WTC11 (cell line): ENCODE measurements at regions not wholly inside any gene's neighbourhood (a gene's known extent, or its start where the extent isn't known, plus 50 kb on each side); places are given as distances from the start of the nearest gene placed in this dataset.

Experiments used
- ATAC-seq: fragments of 200-7000 bp; cut with Tn5 transposase; 2 replicates; pipeline ENCODE4 v1.10.0; 2021; ENCODE audit warnings: mild to moderate bottlenecking, moderate library complexity
- CTCF ChIA-PET: fragments of 300-600 bp; sonication (Branson Sonifier 250); formaldehyde crosslinking; loops from one replicate; lab custom pipeline; 2021; ENCODE audit warnings: antibody characterized with exemption; lab: Charles Lee
- POLR2A ChIA-PET: fragments of 350-600 bp; sonication (Branson Sonifier 250); formaldehyde crosslinking; loops from one replicate; lab custom pipeline; 2021; ENCODE audit warnings: antibody characterized with exemption; lab: Charles Lee
- DNase-seq: peaks from one replicate; pipeline ENCODE4 v3.0.0; 2021; ENCODE audit warnings: low spot score
- H3K27ac Mint-ChIP-seq: 2 replicates; pipeline ENCODE4 v1.8.0; 2021; ENCODE audit warnings: mixed read lengths
- H3K27me3 Mint-ChIP-seq: 2 replicates; pipeline ENCODE4 v1.8.0; 2021; ENCODE audit warnings: low read depth, mild to moderate bottlenecking, moderate library complexity, mixed read lengths
- H3K36me3 Mint-ChIP-seq: 2 replicates; pipeline ENCODE4 v1.8.0; 2021; ENCODE audit warnings: mixed read lengths
- H3K4me1 Mint-ChIP-seq: 2 replicates; pipeline ENCODE4 v1.8.0; 2022; ENCODE audit warnings: mixed read lengths
- H3K4me3 Mint-ChIP-seq: 2 replicates; pipeline ENCODE4 v1.8.0; 2021; ENCODE audit warnings: mild to moderate bottlenecking, moderate library complexity, mixed read lengths
- H3K9me3 Mint-ChIP-seq: 2 replicates; pipeline ENCODE4 v1.8.0; 2021; ENCODE audit warnings: mixed read lengths
- ELF4 ChIP-seq: sonication (generic); formaldehyde crosslinking; IDR thresholded peaks from 2 replicates; pipeline ENCODE4 v1.8.1; 2022; ENCODE audit warnings: low read depth, mild to moderate bottlenecking, moderate library complexity, missing genetic modification reagents
- ERG ChIP-seq: fragments of 250-450 bp; sonication (Bioruptor Pico); IDR thresholded peaks from 2 replicates; pipeline ENCODE4 v1.8.0; 2021; ENCODE audit warnings: mild to moderate bottlenecking
- ETV6 ChIP-seq: sonication (generic); formaldehyde crosslinking; IDR thresholded peaks from 2 replicates; pipeline ENCODE4 v1.8.1; 2022; ENCODE audit warnings: mild to moderate bottlenecking, missing genetic modification reagents
- GRHL2 ChIP-seq: fragments of 250-450 bp; sonication (Bioruptor Pico); IDR thresholded peaks from 2 replicates; pipeline ENCODE4 v1.8.0; 2022; ENCODE audit warnings: mild to moderate bottlenecking, moderate library complexity; ENCODE audit not compliant: insufficient replicate concordance, severe bottlenecking
- JAZF1 ChIP-seq: fragments of 250-450 bp; sonication (Bioruptor Pico); IDR thresholded peaks from 2 replicates; pipeline ENCODE4 v1.9.0; 2021; ENCODE audit warnings: moderate library complexity, mild to moderate bottlenecking, inconsistent platforms
- KAT7 ChIP-seq: sonication (generic); formaldehyde crosslinking; IDR thresholded peaks from 2 replicates; pipeline ENCODE4 v1.8.1; 2023; ENCODE audit warnings: missing genetic modification reagents, mild to moderate bottlenecking, borderline replicate concordance
- MAX ChIP-seq: sonication (generic); formaldehyde crosslinking; IDR thresholded peaks from 2 replicates; pipeline ENCODE4 v1.8.0; 2022; ENCODE audit warnings: mild to moderate bottlenecking, missing genetic modification reagents
- MYBL2 ChIP-seq: sonication (generic); formaldehyde crosslinking; IDR thresholded peaks from 2 replicates; pipeline ENCODE4 v1.8.1; 2023; ENCODE audit warnings: mild to moderate bottlenecking, moderate library complexity, missing genetic modification reagents
- SMAD4 ChIP-seq: sonication (generic); formaldehyde crosslinking; IDR thresholded peaks from 2 replicates; pipeline ENCODE4 v1.8.0; 2022; ENCODE audit warnings: mild to moderate bottlenecking, missing genetic modification reagents
- TEAD1 ChIP-seq: sonication (generic); formaldehyde crosslinking; IDR thresholded peaks from 2 replicates; pipeline ENCODE4 v1.8.0; 2022; ENCODE audit warnings: mild to moderate bottlenecking, missing genetic modification reagents
- TP53 ChIP-seq: sonication (generic); formaldehyde crosslinking; IDR thresholded peaks from 2 replicates; pipeline ENCODE4 v1.8.1; 2023; ENCODE audit warnings: mild to moderate bottlenecking, missing genetic modification reagents
- ZMAT4 ChIP-seq: fragments of 250-450 bp; sonication (Bioruptor Pico); IDR thresholded peaks from 2 replicates; pipeline ENCODE4 v1.9.0; 2021; ENCODE audit warnings: mild to moderate bottlenecking
- ZNF121 ChIP-seq: sonication (generic); formaldehyde crosslinking; IDR thresholded peaks from 2 replicates; pipeline ENCODE4 v1.8.0; 2023; ENCODE audit warnings: missing genetic modification reagents
- ZNF138 ChIP-seq: sonication (generic); formaldehyde crosslinking; conservative IDR thresholded peaks from 2 replicates; pipeline ENCODE4 v1.8.1; 2022; ENCODE audit warnings: mild to moderate bottlenecking, moderate library complexity, missing genetic modification reagents
- ZNF263 ChIP-seq: sonication (generic); formaldehyde crosslinking; IDR thresholded peaks from 2 replicates; pipeline ENCODE4 v1.8.1; 2022; ENCODE audit warnings: low read depth, mild to moderate bottlenecking, moderate library complexity, missing genetic modification reagents
- ZNF425 ChIP-seq: fragments of 250-450 bp; sonication (Bioruptor Pico); conservative IDR thresholded peaks from 2 replicates; pipeline ENCODE4 v1.9.0; 2021; ENCODE audit warnings: mild to moderate bottlenecking
- TF ChIP-seq, protein P1 (sequence below): sonication (generic); formaldehyde crosslinking; conservative IDR thresholded peaks from 2 replicates; pipeline ENCODE4 v1.8.1; 2023; ENCODE audit warnings: mild to moderate bottlenecking, low read depth, missing genetic modification reagents, moderate library complexity
- TF ChIP-seq, protein P2 (sequence below): sonication (generic); formaldehyde crosslinking; conservative IDR thresholded peaks from 2 replicates; pipeline ENCODE4 v1.8.1; 2022; ENCODE audit warnings: mild to moderate bottlenecking, missing genetic modification reagents
- TF ChIP-seq, protein P3 (sequence below): sonication (generic); formaldehyde crosslinking; IDR thresholded peaks from 2 replicates; pipeline ENCODE4 v1.8.1; 2023; ENCODE audit warnings: mild to moderate bottlenecking, missing genetic modification reagents
- TF ChIP-seq, protein P4 (sequence below): fragments of 250-450 bp; sonication (Bioruptor Pico); IDR thresholded peaks from 2 replicates; pipeline ENCODE4 v1.9.0; 2021; ENCODE audit warnings: mild to moderate bottlenecking, borderline replicate concordance

DNA sequence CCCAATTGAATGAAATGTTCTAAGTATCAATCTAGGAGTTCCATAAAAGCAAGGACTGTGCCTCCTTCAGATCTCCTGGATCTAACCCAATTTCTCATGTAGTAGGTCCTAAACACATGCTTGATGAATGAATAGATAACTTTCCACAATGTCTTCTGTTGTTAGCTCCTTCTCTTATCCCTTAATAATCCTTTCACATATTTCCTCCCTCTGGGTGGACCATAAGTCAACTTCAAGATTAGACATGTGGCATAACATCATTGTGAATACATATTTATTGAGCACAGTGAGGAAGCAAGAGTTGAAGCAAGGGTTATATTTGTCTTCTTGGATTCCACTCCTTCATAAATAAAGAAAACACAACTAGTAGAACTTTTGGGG is 108.6 kb upstream of the EGFLAM start (continued):
- TF ChIP-seq ETV6: no peak
- no peak for TF ChIP-seq GRHL2 (CRISPR knock-in tag)
- no peak for TF ChIP-seq ELF4 (CRISPR knock-in tag)
- no peak for TF ChIP-seq KAT7 (CRISPR knock-in tag)
- TF ChIP-seq ZMAT4: no peak
- TF ChIP-seq, protein P1, sequence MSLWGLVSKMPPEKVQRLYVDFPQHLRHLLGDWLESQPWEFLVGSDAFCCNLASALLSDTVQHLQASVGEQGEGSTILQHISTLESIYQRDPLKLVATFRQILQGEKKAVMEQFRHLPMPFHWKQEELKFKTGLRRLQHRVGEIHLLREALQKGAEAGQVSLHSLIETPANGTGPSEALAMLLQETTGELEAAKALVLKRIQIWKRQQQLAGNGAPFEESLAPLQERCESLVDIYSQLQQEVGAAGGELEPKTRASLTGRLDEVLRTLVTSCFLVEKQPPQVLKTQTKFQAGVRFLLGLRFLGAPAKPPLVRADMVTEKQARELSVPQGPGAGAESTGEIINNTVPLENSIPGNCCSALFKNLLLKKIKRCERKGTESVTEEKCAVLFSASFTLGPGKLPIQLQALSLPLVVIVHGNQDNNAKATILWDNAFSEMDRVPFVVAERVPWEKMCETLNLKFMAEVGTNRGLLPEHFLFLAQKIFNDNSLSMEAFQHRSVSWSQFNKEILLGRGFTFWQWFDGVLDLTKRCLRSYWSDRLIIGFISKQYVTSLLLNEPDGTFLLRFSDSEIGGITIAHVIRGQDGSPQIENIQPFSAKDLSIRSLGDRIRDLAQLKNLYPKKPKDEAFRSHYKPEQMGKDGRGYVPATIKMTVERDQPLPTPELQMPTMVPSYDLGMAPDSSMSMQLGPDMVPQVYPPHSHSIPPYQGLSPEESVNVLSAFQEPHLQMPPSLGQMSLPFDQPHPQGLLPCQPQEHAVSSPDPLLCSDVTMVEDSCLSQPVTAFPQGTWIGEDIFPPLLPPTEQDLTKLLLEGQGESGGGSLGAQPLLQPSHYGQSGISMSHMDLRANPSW (CRISPR knock-in tag): no peak
- no peak for TF ChIP-seq ZNF121 (CRISPR knock-in tag)
- no peak for TF ChIP-seq JAZF1
- no peak for TF ChIP-seq MAX (CRISPR knock-in tag)

GRCh38 chr5:38148021-38148625 is 110.2 kb upstream of the EGFLAM start:
- Mint-ChIP-seq H3K27ac (no peak overlapping the region), H3K4me1 (no peaks in the 10 kb centered on the region), H3K27me3 (no peaks in the 10 kb centered on the region), H3K36me3 (no peaks in the 10 kb centered on the region), H3K9me3 (peaks cover 4% of the 10 kb centered on the region; the same call in 1 of the 2 replicates), H3K4me3 (no peak overlapping the region)
- CTCF ChIA-PET: interaction anchor here (0.9 kb wide), 1 partner anchor 9 kb away, joined by 3 read pairs; no protein-coding TSS in a partner anchor
- TF ChIP-seq ZNF121 (CRISPR knock-in tag): no peak
- no peak for TF ChIP-seq TEAD1 (CRISPR knock-in tag)
- no peak for TF ChIP-seq ETV6
- TF ChIP-seq JAZF1: no peak
- POLR2A ChIA-PET: no interaction called here
- no peak for DNase-seq
- no peak for ATAC-seq

DNA sequence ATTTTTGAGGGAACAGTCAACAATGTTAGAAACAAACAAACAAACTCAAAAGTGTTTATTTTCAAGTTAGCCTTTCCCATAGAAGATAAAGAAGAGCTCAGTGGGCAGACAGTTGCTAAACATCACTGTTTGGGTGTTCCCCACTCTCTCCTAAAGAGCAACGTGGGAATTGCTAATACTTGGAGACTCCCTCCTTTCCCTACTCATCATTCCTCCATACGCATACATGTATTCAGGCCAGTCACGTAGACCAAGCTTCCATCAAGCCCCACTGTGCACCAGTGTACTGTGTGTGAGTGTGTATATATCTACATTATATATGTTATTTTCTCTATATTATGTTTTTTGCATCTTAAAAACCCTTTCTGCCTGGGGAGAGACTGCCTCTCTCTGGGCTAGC is 115.0 kb upstream of the EGFLAM start:
- ChIA-PET POLR2A (no interaction called here), CTCF (no interaction called here)
- DNase-seq (no peak), ATAC-seq (no peak)
- no peaks in the 10 kb centered on the region for H3K9me3 Mint-ChIP-seq
- H3K36me3 Mint-ChIP-seq: no peaks in the 10 kb centered on the region
- H3K4me3 Mint-ChIP-seq: no peak overlapping the region
- H3K27me3 Mint-ChIP-seq: no peaks in the 10 kb centered on the region
- H3K27ac Mint-ChIP-seq: no peak overlapping the region
- H3K4me1 Mint-ChIP-seq: no peaks in the 10 kb centered on the region
- TF ChIP-seq ZNF138 (CRISPR knock-in tag): no peak
- no peak for TF ChIP-seq ERG (CRISPR knock-in tag)
- no peak for TF ChIP-seq MYBL2 (CRISPR knock-in tag)
- no peak for TF ChIP-seq SMAD4 (CRISPR knock-in tag)
- no peak for TF ChIP-seq ZNF263
- TF ChIP-seq, protein P2, sequence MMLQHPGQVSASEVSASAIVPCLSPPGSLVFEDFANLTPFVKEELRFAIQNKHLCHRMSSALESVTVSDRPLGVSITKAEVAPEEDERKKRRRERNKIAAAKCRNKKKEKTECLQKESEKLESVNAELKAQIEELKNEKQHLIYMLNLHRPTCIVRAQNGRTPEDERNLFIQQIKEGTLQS (CRISPR knock-in tag): no peak
- TF ChIP-seq, protein P3, sequence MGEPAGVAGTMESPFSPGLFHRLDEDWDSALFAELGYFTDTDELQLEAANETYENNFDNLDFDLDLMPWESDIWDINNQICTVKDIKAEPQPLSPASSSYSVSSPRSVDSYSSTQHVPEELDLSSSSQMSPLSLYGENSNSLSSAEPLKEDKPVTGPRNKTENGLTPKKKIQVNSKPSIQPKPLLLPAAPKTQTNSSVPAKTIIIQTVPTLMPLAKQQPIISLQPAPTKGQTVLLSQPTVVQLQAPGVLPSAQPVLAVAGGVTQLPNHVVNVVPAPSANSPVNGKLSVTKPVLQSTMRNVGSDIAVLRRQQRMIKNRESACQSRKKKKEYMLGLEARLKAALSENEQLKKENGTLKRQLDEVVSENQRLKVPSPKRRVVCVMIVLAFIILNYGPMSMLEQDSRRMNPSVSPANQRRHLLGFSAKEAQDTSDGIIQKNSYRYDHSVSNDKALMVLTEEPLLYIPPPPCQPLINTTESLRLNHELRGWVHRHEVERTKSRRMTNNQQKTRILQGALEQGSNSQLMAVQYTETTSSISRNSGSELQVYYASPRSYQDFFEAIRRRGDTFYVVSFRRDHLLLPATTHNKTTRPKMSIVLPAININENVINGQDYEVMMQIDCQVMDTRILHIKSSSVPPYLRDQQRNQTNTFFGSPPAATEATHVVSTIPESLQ (CRISPR knock-in tag): no peak
- TF ChIP-seq TP53 (CRISPR knock-in tag): no peak
- no peak for TF ChIP-seq ZNF425 (CRISPR knock-in tag)
- TF ChIP-seq, protein P4, sequence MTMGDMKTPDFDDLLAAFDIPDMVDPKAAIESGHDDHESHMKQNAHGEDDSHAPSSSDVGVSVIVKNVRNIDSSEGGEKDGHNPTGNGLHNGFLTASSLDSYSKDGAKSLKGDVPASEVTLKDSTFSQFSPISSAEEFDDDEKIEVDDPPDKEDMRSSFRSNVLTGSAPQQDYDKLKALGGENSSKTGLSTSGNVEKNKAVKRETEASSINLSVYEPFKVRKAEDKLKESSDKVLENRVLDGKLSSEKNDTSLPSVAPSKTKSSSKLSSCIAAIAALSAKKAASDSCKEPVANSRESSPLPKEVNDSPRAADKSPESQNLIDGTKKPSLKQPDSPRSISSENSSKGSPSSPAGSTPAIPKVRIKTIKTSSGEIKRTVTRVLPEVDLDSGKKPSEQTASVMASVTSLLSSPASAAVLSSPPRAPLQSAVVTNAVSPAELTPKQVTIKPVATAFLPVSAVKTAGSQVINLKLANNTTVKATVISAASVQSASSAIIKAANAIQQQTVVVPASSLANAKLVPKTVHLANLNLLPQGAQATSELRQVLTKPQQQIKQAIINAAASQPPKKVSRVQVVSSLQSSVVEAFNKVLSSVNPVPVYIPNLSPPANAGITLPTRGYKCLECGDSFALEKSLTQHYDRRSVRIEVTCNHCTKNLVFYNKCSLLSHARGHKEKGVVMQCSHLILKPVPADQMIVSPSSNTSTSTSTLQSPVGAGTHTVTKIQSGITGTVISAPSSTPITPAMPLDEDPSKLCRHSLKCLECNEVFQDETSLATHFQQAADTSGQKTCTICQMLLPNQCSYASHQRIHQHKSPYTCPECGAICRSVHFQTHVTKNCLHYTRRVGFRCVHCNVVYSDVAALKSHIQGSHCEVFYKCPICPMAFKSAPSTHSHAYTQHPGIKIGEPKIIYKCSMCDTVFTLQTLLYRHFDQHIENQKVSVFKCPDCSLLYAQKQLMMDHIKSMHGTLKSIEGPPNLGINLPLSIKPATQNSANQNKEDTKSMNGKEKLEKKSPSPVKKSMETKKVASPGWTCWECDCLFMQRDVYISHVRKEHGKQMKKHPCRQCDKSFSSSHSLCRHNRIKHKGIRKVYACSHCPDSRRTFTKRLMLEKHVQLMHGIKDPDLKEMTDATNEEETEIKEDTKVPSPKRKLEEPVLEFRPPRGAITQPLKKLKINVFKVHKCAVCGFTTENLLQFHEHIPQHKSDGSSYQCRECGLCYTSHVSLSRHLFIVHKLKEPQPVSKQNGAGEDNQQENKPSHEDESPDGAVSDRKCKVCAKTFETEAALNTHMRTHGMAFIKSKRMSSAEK (CRISPR knock-in tag): no peak
